RWPE1 (cell line): ENCODE measurements at regions not wholly inside any gene's neighbourhood (a gene's known extent, or its start where the extent isn't known, plus 50 kb on each side); places are given as distances from the start of the nearest gene placed in this dataset.

Experiments used
- CTCF ChIA-PET: fragments of 350-600 bp; sonication (Branson Sonifier 250); formaldehyde crosslinking; extraction: SDS; loops from one replicate; lab custom pipeline; 2021; lab: Yijun Ruan, JAX
- POLR2A ChIA-PET: fragments of 400-600 bp; formaldehyde crosslinking; extraction: SDS; loops from one replicate; lab custom pipeline; 2020; ENCODE audit warnings: antibody characterized with exemption; ENCODE audit not compliant: low non-redundant PET; lab: Yijun Ruan, JAX
- DNase-seq: peaks from one replicate; pipeline ENCODE4 v3.0.0; 2012; ENCODE audit warnings: low spot score
- H3K27ac ChIP-seq: fragments of 450-650 bp; 2 replicates; pipeline ENCODE4 v1.5.1; 2017
- CTCF ChIP-seq: fragments of 450-650 bp; conservative IDR thresholded peaks from 2 replicates; pipeline ENCODE4 v1.5.1; 2017; ENCODE audit warnings: low read depth, mild to moderate bottlenecking

GRCh38 chrY:8426433-8426832 lies 910.8 kb upstream of the TSPY4 start:
- ChIA-PET CTCF (no interaction called here), POLR2A (no interaction called here)
- no peak overlapping the region for H3K27ac ChIP-seq
- no peak for DNase-seq
- TF ChIP-seq CTCF: no peak

- TF ChIP-seq CTCF: no peak
- no peak overlapping the region for H3K27ac ChIP-seq
- ChIA-PET POLR2A (no interaction called here), CTCF (no interaction called here)
- no peak for DNase-seq
Measured at GRCh38 chrY:8437510-8437909, 899.8 kb upstream of the TSPY4 start.

- TF ChIP-seq CTCF: no peak
- H3K27ac ChIP-seq: no peak overlapping the region
- CTCF ChIA-PET: no interaction called here
- no peak for DNase-seq
- POLR2A ChIA-PET: no interaction called here
Measured at GRCh38 chrY:8442097-8442496, 895.2 kb upstream of the TSPY4 start.

GRCh38 chrY:8452963-8453362 lies 884.3 kb upstream of the TSPY4 start:
- DNase-seq: no peak
- H3K27ac ChIP-seq: no peak overlapping the region
- POLR2A ChIA-PET: no interaction called here
- CTCF ChIA-PET: no interaction called here
- TF ChIP-seq CTCF: no peak

GRCh38 chrY:8466813-8467212 lies 870.5 kb upstream of the TSPY4 start:
- ChIA-PET CTCF (no interaction called here), POLR2A (no interaction called here)
- no peak for TF ChIP-seq CTCF
- no peak overlapping the region for H3K27ac ChIP-seq
- DNase-seq: no peak

- TF ChIP-seq CTCF: no peak
- CTCF ChIA-PET: no interaction called here
- DNase-seq: no peak
- no peak overlapping the region for H3K27ac ChIP-seq
- POLR2A ChIA-PET: no interaction called here
Measured at GRCh38 chrY:8470249-8470648, 867.0 kb upstream of the TSPY4 start.

- CTCF ChIA-PET: no interaction called here
- H3K27ac ChIP-seq: no peak overlapping the region
- POLR2A ChIA-PET: no interaction called here
- no peak for DNase-seq
- no peak for TF ChIP-seq CTCF
Measured at GRCh38 chrY:8479141-8479540, 858.1 kb upstream of the TSPY4 start.
